Stimulated activated CD4-positive, alpha-beta T cell treated with anti-CD3 and anti-CD28 coated beads, Interleukin-12 subunit alpha, Interleukin-12 subunit beta, amount 100 ng/mL, for 48 hours (primary cell): ENCODE measurements at regions not wholly inside any gene's neighbourhood (a gene's known extent, or its start where the extent isn't known, plus 50 kb on each side); places are given as distances from the start of the nearest gene placed in this dataset.
"Not testable (repeated sequence)": the region's sequence is repeated elsewhere in the genome, so short reads cannot be mapped to it uniquely, and the experiment has no call there.

Experiments
- DNase-seq, 3 donors: peaks; one replicate each; pipeline ENCODE4 v3.0.0-alpha.2; 2020; ENCODE audit warnings: low read depth in 2 of 3, low spot score in 1 of 3

DNA sequence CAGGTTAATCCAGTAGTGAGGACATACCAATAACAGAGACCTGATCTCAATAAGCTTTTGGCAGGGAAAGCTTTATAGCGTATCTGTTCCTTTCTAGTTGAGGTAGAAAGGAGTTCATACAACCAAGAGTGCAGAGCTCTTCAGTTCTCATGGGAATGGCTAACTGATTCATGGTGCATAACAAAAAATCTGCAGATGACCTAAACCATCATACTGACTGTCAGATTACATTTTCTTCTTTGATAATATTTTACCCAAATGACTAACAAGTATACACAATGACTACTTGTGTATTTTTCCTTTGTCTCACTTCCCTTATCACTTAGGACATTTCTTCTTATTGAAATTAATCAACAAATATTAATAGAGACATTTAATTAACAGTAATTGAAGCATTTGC, 140.0 kb upstream of the SERTAD2 start:
- DNase-seq: no peak

DNA sequence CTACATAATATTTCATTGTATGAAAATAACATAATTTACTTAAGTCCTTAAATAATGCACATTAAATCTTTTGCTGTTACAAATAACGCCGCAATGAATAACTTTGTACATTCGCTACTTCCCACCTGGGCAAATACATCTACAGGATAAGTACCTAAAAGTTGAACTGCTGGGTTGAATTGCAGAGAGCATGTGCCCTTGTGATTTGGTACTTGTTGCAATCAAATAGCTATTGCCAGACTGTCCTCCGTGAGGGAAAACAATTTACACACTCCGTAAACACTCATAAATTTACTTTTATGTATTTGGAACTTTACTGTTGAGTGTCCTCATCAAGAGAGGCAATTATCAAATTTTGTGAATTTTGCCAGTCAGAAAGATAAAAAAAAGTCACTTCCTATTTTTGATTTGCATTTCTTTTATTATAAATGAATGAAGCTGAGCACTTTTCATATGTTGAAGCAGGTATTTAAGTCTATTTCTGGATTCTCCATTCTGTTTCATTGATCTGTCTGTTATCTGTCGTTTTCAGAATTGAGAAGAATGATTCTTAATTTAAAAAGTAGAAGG, 140.8 kb upstream of the SERTAD2 start:
- DNase-seq: no peak

DNA sequence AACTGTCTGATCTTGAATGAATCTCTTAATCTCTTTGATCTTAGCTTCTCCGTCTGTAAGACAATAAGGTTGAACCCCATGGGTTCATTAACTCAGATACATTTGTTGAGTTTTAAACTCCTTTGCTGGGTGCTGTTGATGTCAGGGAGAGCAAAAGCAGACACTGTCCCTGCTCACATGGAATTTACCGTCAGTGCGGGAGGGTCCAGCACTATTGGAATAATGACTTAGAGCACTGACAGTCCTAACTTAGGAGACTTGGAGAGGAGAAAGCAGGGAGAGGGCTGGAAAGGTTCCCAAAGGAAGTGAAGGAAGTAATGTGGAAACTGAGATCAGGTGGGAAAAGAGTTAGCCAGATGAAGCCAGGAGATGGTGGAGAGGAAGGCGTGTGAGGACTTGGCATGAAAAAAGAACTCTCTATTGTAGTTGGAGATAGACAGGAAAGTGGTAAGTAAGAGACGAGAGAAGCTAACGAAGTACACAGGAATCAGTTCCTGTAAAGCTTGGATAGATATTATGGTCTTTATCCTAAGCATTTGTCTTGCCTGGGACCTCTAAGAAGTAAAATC, 141.4 kb upstream of the SERTAD2 start:
- DNase-seq: no peak

DNA sequence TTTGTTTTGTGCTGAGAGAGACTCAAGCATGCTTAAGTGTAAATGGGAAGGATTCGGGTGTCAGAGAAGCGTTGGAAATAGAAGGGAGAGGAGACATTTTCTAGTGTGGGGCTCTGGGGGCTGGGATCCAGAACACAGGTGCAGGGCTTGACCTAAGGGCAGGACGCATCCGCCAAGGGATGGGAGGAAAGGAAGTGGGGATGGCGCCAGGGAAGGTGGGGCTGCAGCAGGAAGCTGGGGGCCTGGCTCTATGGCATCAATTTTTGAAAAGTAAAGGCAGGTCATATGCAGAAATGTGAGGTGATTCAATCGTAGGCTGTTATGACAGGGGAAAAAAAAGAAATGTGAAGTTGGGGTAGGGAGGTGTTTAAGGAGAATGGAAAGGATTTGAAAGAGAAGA, 143.2 kb upstream of the SERTAD2 start:
- DNase-seq: no peak

DNA sequence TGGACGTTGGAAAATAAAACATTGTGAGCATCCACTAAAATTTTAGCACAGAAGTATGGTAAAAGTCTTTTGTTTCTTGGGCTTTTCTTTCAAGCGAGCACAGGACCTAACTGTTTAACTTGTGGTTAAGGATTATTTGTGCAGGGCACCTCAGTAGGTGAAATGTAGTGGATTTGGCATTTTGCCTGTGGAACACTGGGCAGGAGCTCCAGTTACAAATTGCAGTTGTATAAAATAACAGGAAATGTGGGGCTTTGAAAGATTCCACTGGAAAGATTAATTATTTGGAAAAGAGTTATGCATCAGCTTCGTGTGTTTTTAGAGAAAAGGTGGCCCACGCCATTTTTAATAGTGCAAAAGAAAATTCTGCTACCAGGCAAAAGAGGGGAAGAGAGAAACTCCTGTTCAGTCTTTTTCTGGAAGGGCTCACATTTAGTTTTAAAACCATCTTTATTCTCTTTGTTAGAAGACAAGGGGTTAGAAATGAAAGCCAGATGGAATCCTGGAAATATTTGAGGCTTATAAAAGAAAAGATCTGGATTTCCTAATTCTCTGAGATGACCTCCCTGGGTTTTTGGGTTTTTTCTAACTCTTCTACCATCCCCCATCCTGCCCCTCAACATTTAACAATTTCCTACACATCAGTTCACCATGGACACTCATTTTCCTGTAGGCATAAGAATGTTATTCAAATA, 144.3 kb upstream of the SERTAD2 start:
- DNase-seq: no peak

DNA sequence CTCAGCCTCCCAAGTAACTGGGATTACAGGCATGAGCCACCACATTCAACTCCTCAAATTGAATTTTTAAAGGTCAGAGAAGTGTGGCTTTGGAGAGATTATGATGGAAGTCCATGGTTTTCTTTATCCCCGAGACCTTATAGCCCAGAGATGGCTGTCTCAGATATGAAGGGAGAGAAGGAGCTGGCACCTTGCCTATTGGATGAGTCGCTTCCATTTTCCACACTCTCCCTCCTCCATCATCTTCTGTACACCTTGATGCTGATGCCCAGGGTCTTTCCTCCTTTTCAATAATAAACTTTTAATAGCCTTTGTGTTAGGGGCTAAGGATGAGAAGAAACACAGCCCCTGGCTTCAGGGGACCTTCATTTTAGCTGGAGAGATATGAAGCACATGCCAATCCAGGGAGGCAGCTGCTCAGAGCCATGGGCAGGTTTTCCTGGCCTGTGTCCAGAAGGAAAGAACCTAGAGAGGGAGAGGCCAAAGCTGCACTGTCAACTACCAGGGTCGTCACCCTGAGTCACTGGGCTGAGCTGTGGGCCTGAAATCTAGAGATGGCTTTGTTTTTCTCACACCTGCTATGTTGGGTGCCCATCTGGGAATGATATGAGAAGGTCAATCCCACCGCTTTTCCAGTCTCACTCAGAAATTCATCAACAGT, 146.0 kb upstream of the SERTAD2 start:
- DNase-seq: no peak

DNA sequence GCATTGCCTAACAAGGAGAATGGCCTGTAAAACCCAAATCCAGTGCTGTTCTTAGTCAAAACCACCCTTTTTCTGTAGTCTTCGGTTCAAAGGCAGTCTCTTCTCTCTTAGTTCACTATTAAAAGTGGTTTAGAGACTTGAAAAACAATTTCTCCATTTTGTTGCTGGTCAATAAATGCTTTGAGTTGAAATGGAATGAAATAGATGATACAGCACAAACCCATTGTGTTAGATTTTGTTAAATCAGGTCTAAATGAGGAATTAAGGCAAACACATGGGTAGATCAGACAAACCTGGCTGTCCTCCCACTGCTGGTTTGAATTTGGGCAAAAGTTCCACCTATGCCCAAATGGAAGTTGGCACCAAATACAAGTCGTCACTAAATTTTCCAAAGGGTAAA, 150.1 kb upstream of the SERTAD2 start:
- no peak for DNase-seq

DNA sequence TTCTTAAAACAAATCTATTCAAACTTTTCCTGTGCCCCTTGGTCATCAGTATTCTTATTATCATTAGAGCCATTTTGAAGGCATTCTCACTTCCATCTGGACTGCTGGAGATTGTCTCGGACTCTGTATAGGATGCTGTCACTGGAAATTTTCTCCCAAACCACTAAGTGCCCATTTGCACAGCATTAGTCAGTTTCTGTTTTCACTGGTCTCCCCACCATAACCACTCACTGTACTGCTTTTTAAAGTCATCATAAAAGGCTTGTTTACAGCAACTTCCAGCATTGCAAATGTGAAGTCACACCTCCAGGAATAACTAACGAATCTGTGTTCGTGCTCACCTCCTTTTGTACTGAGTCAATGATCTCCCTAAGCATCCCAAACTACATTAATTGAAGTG, 150.9 kb upstream of the SERTAD2 start:
- no peak for DNase-seq

DNA sequence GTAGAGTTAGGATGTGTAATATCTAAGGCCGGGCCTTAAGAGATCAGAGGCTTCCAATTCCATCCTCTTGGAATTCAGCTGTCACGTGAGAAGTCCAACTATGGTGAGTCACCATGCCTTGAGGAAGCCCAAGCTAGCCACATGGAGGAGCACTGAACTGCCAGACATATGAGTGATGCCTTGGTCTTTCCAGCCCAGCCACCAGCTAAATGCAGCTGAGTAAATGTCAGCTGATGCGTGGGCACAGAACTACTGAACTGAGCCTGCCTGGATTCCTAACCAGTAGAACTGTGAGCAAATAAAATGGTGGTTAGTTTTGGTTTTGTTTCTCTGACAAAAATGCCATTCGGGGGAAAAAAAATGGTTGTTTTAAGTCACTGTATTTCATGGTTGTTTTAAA, 153.7 kb upstream of the SERTAD2 start:
- peak; percentile 47 to 52 (median 49) for DNase-seq

DNA sequence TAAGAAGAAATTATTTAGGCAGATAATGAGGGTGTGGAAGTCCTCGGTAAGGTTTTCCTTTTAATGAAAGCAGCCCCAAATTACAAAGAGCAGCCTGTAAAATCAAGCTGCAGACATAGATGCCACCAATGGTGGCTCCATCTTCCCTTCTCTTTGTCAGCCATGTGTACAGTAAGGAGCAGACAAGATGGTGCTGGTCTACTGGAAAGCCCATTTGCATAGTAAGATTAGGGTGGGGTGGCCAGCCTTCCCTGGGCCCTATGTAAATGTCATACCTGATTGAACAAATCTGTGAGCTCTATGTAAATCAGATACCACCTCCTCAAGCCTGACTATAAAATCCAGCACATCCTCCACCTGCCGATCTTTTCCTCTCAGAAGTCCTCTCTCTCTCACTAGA, 154.4 kb upstream of the SERTAD2 start:
- no peak for DNase-seq

DNA sequence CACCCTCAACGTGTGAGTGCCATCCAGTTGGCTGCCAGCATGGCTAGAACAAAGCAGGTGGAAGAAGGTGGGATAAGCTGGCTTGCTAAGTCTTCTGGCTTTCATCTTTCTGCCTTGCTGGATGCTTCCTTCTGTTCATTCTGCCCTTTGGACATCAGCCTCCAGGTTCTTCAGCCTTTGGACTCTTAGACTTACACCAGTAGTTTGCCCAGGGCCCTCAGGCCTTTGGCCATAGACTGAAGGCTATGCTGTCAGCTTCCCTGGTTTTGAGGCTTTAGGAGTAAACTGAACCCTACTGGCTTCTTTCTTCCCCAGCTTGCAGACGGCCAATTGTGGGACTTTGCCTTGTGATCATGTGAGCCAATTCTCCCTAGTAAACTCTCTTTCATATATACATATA, 155.0 kb upstream of the SERTAD2 start:
- no peak for DNase-seq

DNA sequence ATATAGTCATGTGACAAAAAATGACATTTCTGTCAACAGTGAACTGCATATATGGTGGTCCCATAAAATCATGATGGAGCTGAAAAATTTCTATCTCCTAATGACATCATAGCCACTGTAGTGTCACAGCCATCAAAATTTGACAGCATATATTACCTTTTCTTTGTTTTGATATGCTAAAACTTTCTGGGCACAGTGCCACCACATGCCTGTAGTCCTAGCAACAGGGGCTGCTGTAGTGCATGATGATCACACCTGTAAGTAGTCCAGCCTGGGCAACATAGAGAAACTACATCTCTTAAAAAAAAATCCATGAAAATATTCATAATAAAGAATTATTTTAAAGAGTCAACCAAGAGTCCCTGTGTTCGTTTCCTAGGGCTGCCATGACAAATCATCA, 155.5 kb upstream of the SERTAD2 start:
- DNase-seq: no peak

DNA sequence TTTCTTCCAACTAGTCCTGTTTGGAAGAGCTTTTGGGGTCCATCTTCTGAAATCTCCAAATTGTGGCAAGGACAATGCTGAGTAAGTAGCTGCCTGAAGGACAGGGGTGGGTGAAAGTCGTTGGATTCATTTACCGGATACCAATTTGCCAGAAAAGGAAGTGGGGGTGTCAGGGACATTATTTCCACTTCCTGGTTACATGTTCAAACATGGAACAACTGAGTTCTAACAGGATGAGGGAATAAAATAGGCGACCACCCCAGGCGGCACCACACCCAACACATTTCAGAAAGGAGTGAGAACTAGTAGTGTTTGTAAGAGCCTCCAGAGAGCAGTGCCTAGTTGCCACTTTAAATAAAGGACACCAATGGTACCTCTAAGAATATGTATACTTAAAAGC, 158.6 kb upstream of the SERTAD2 start:
- no peak for DNase-seq

DNA sequence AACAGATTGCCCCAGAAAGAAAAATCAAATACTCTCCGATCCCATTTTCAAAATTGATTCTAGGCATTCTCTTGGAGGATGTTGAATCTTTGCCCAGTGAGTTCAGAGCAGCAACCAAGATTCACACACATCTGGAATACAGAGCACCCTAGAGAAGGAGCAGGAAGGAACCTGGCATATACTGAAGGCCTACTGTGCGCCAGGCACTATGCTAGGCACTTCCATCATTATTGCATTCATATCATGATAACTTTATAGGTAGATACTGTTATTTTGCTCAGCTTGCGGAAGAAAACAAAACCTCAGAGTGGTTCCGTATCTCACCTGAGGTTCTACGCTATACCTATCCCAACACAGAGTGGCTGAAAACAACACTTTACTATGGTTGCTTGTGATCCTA, 160.3 kb upstream of the SERTAD2 start:
- no peak for DNase-seq

DNA sequence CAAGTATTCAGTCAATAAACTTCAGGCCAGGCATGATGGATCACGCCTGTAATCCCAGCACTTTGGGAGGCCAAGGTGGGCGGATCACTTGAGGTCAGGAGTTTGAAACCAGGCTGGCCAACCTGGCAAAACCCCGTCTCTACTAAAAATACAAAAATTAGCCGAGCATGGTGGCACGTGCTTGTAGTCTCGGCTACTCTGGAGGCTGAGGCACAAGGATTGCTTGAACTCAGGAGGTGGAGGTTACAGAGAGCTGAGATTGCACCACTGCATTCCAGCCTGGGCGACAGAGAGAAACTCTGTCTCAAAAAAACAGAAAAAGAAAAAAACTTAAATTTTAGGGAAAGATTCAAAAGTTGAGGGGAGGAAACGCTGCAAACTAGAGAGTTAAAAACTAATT, 162.8 kb upstream of the SERTAD2 start:
- DNase-seq: not testable (repeated sequence)

DNA sequence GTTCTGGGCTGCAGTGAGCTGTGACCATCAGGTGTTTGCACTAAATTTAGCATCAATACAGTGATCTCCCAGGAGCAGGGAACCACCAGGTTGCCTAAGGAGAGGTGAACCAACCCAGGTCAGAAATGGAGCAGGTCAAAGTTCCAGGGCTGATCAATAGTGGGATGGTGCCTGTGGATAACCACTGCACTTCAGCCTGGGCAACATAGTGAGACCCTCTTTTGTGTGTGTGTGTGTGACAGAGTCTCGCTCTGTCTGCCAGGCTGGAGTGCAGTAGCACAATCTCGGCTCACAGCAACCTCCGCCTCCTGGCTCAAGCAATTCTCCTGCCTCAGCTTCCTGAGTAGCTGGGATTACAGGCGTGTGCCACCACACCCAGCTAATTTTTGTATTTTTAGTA, 163.7 kb upstream of the SERTAD2 start:
- DNase-seq: no peak

DNA sequence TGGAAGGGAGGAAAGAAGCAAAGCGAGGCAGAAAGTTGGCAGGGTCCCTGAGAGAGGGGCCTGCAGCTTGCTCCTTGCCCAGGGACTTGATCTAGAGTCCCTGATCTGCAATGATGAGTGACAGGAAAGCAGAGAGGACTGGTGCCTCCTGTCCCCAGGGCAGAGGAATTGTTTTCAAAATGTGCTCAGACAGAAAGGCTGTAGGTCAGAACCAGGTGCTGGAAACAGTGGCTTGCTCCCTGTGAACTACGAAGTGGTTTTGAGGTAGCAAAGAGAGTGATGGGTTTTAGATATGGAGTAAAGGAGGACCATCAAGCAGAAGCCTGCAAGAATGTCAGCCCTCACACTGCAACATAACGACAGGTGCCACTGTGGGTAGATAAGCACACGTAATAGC, 164.9 kb upstream of the SERTAD2 start:
- DNase-seq: no peak

DNA sequence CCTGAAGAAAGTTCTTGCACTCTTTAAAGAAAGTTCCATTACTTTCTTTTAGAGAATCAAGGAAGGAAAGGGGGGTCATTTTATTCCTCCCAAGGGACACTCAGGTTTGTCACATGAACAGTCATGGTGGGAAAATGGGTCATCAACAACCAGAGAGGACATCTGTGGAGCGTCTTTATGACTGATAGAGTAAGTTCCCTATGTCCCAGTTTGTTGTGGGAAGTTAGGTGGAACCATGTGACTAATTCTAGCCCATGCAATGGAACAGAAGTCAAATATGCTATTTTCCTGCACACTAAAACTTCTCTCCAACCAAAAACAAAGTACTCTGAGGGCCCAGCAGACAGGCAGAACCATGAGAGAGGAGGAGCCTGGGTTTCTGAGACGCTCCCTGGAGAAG, 165.6 kb upstream of the SERTAD2 start:
- DNase-seq: no peak

DNA sequence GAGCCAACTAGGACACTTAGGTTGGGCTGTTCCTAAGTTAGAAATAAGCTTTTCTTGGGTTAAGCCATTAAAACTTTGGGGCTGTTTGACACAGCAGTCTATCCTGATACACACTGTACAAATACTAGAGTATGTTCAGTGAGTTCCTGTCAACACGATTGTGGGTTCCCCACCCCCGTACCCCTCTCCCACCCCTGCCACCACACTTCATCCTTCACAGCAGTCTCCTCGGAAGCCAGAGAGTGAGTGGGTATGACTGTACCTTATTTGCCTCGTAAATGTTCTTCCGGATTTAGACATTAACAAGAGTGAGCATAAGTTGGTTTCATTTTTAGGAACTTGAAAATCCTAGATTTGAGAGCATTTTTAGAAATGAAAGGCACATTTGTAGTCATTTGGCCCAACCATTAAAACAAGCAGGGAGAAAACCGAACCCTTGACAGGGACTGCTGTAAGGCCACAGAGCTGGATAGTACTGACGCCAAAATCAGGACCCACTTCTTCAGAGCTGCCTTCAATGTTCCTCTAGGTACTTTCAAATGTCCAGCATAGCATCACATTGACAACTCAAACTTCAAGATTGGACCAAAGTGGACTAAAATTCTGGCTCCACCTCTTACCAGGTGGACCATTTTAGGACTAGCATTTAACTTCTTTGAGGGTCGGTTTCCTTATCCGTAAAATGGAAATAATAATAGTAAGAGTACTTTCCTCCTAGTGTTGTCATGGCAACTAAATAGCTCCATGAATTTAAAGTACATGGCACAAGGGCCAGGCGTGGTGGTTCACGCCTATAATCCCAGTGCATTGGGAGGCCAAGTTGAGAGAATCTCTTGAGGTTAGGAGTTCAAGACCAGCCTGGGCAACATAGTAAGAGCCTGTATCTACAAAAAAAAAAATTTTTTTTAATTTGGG, 166.3 kb upstream of the SERTAD2 start:
- DNase-seq: peak; percentile 19 to 23 (median 23)

DNA sequence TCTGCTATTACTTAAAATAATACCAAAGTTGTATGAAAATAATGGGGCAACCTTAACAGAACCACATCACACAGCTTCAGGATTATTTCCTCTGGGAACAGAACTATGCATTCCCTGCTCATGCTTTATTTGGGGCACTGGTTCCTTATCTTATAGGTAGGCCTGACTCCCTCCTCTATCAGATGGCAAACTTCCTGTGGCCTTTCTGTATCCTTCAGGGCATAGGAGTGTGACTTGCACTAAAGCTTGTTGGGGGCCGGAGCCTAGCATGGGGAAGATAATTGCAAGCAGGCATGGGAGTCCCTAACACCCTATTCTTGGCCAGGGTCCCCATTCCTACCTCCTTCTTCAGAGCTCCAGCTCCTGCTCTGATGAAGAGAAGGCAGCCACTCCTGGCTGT, 167.2 kb upstream of the SERTAD2 start:
- no peak for DNase-seq

DNA sequence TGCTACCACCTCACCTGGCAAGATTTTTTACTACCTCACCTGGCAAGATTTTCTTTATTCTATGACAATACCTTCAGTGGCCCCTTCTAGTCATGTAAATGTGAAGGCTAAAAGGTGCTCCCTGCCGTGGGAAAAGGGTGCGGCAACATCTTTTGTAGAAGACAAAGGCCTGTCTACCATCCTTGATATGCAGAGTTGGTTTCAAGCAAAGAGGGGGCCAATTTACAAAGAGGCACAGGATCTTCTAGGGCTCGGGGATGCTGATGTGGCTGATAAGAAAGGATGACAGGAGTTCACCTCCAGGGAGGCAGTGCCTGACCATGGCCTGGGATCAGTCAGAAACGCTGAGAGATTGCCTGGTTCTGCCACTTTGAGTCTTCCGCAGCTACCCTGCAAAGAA, 165.4 kb upstream of the SLC1A4 start:
- no peak for DNase-seq
